GM23338 (cell line): ENCODE measurements at regions not wholly inside any gene's neighbourhood (a gene's known extent, or its start where the extent isn't known, plus 50 kb on each side); places are given as distances from the start of the nearest gene placed in this dataset.

Experiments used
- ATAC-seq: fragments of 200-7000 bp; cut with Tn5 transposase; 3 replicates; pipeline ENCODE4 v1.9.1; 2020
- DNase-seq: peaks from one replicate; pipeline ENCODE4 v3.0.0-alpha.2; 2015; ENCODE audit warnings: low spot score
- H2AFZ ChIP-seq: fragments of 200-600 bp; sonication (generic); 2 replicates; pipeline ENCODE4 v1.8.0; 2016; ENCODE audit warnings: antibody characterized with exemption, mild to moderate bottlenecking, moderate library complexity
- H3F3A ChIP-seq: fragments of 200-600 bp; sonication (generic); replicated peaks from 2 replicates; pipeline ENCODE4 v1.8.0; 2017; ENCODE audit warnings: antibody characterized with exemption, mixed run types, low read depth
- H3K27ac ChIP-seq: fragments of 200-600 bp; sonication (generic); 2 replicates; pipeline ENCODE4 v1.6.1; 2016; ENCODE audit warnings: low read depth
- H3K27me3 ChIP-seq: fragments of 200-600 bp; sonication (generic); 2 replicates; pipeline ENCODE4 v1.8.0; 2016; ENCODE audit warnings: mild to moderate bottlenecking, mixed run types, moderate library complexity; ENCODE audit not compliant: insufficient read depth
- H3K36me3 ChIP-seq: fragments of 200-600 bp; sonication (generic); 2 replicates; pipeline ENCODE4 v1.8.0; 2016; ENCODE audit warnings: mild to moderate bottlenecking; ENCODE audit not compliant: insufficient read depth
- H3K4me1 ChIP-seq: fragments of 200-600 bp; sonication (generic); 2 replicates; pipeline ENCODE4 v1.8.0; 2016; ENCODE audit warnings: mild to moderate bottlenecking, moderate library complexity; ENCODE audit not compliant: insufficient read depth
- H3K4me2 ChIP-seq: fragments of 200-600 bp; sonication (generic); 2 replicates; pipeline ENCODE4 v1.7.1; 2017; ENCODE audit warnings: mixed run types
- H3K4me3 ChIP-seq: fragments of 200-600 bp; sonication (generic); 2 replicates; pipeline ENCODE4 v1.6.1; 2016; ENCODE audit warnings: mixed run types
- H3K79me2 ChIP-seq: fragments of 200-600 bp; sonication (generic); replicated peaks from 2 replicates; pipeline ENCODE4 v1.8.0; 2017; ENCODE audit warnings: mild to moderate bottlenecking; ENCODE audit not compliant: insufficient read depth
- H3K9me2 ChIP-seq: fragments of 200-600 bp; sonication (generic); 2 replicates; pipeline ENCODE4 v1.8.0; 2017; ENCODE audit not compliant: insufficient read depth
- H4K20me1 ChIP-seq: fragments of 200-600 bp; sonication (generic); replicated peaks from 2 replicates; pipeline ENCODE4 v1.8.0; 2017; ENCODE audit warnings: mild to moderate bottlenecking; ENCODE audit not compliant: insufficient read depth
- H3K27ac Mint-ChIP-seq: 2 replicates; pipeline ENCODE4 v1.8.0; 2020; ENCODE audit warnings: inconsistent platforms, mild to moderate bottlenecking, moderate library complexity, mixed read lengths
- H3K27me3 Mint-ChIP-seq: 3 replicates; pipeline ENCODE4 v1.8.0; 2022; ENCODE audit warnings: low read depth, mild to moderate bottlenecking, moderate library complexity, mixed read lengths, inconsistent platforms; ENCODE audit not compliant: insufficient read depth, poor library complexity
- H3K36me3 Mint-ChIP-seq: 3 replicates; pipeline ENCODE4 v1.8.0; 2021; ENCODE audit warnings: low read depth, mild to moderate bottlenecking, inconsistent platforms, moderate library complexity, mixed read lengths
- H3K4me1 Mint-ChIP-seq: 3 replicates; pipeline ENCODE4 v1.8.0; 2020; ENCODE audit warnings: mild to moderate bottlenecking, inconsistent platforms, mixed read lengths
- H3K4me3 Mint-ChIP-seq: 3 replicates; pipeline ENCODE4 v1.8.0; 2021; ENCODE audit warnings: moderate library complexity, mild to moderate bottlenecking, inconsistent platforms, mixed read lengths
- H3K9me3 Mint-ChIP-seq: 3 replicates; pipeline ENCODE4 v1.8.0; 2020; ENCODE audit warnings: moderate library complexity, mild to moderate bottlenecking, inconsistent platforms, mixed read lengths
- EZH2phosphoT487 ChIP-seq: fragments of 200-600 bp; sonication (generic); IDR thresholded peaks from one replicate; pipeline ENCODE4 v1.8.1; 2018; ENCODE audit warnings: antibody characterized with exemption; ENCODE audit not compliant: unreplicated experiment
- NANOG ChIP-seq: IDR thresholded peaks from 2 replicates; pipeline ENCODE4 v1.6.1; 2016; ENCODE audit warnings: antibody characterized with exemption, borderline replicate concordance
- POLR2AphosphoS5 ChIP-seq: IDR thresholded peaks from 2 replicates; pipeline ENCODE4 v1.6.1; 2016; ENCODE audit warnings: antibody characterized with exemption, low read depth
- STAT1 ChIP-seq: IDR thresholded peaks from one replicate; pipeline ENCODE4 v1.6.1; 2016; ENCODE audit warnings: antibody characterized with exemption; ENCODE audit not compliant: unreplicated experiment
- ZNF331 ChIP-seq: fragments of 250-450 bp; sonication (Bioruptor Pico); IDR thresholded peaks from 2 replicates; pipeline ENCODE4 v1.5.0; 2020; ENCODE audit warnings: low read depth, mild to moderate bottlenecking, moderate library complexity
- TF ChIP-seq, protein P1 (sequence below), 2 experiments: fragments of 200-600 bp in 1 of 2; sonication (generic) in 1 of 2; conservative IDR thresholded peaks; 2 replicates each; pipeline versions ENCODE4 v1.5.1 to v1.6.1; 2016 to 2017; ENCODE audit warnings: antibody characterized with exemption in 2 of 2, low read depth in 2 of 2, mild to moderate bottlenecking in 2 of 2, moderate library complexity in 1 of 2

DNA sequence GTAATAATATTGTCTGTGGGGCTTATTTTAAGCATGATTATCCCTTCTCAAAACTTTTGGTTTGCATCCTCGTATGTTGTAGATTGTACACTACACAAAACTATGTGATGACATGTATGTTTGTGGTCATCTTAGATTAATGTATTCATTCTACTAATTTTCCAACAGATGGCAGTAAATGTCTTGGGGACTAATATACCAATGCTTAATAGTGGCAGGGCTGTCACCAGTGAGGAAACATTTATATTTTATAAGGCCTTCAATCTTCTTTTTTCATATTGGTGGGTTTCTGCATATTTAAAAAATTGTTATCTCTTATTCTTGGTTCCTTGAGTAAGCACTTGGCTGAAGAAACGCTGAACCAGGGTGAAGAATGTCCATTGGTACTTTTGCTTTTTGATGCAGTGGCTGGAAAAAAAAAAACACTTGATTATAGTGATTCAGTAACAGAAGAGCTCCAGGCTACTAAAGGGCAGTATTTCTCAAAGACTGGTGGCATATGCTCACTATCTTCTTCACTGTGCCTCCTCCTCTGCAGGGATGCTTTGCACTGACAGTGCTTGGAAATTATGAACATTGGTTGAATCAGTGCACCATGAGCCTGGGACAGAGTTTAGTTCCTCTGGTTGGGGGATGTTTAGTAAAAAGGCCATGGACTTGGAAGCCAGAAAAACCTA is 530.3 kb downstream of the RASEF start:
- no peak overlapping the region for H3K4me3 Mint-ChIP-seq
- H2AFZ ChIP-seq = no peak overlapping the region
- H3F3A ChIP-seq = no peaks in the 10 kb centered on the region
- no peaks in the 10 kb centered on the region for H3K4me1 ChIP-seq
- H3K27ac ChIP-seq = no peak overlapping the region
- no peaks in the 10 kb centered on the region for H3K9me2 ChIP-seq
- H4K20me1 ChIP-seq = no peaks in the 10 kb centered on the region
- no peak overlapping the region for H3K4me3 ChIP-seq
- H3K4me2 ChIP-seq = no peak overlapping the region
- no peaks in the 10 kb centered on the region for H3K27me3 ChIP-seq
- TF ChIP-seq ZNF331 (CRISPR knock-in tag) (no peak), POLR2AphosphoS5 (no peak), EZH2phosphoT487 (no peak), STAT1 (no peak), NANOG (no peak)
- TF ChIP-seq, protein P1, sequence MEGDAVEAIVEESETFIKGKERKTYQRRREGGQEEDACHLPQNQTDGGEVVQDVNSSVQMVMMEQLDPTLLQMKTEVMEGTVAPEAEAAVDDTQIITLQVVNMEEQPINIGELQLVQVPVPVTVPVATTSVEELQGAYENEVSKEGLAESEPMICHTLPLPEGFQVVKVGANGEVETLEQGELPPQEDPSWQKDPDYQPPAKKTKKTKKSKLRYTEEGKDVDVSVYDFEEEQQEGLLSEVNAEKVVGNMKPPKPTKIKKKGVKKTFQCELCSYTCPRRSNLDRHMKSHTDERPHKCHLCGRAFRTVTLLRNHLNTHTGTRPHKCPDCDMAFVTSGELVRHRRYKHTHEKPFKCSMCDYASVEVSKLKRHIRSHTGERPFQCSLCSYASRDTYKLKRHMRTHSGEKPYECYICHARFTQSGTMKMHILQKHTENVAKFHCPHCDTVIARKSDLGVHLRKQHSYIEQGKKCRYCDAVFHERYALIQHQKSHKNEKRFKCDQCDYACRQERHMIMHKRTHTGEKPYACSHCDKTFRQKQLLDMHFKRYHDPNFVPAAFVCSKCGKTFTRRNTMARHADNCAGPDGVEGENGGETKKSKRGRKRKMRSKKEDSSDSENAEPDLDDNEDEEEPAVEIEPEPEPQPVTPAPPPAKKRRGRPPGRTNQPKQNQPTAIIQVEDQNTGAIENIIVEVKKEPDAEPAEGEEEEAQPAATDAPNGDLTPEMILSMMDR (conservative IDR thresholded peaks at IDR 0.05; ENCODE audit: low read depth in 2 of 2) = peak; percentile 41; a peak in 2 of 4 replicates
- DNase-seq = no peak
- H3K4me1 Mint-ChIP-seq = no peaks in the 10 kb centered on the region
- no peak for ATAC-seq
- H3K27me3 Mint-ChIP-seq = no peaks in the 10 kb centered on the region
- H3K79me2 ChIP-seq = no peaks in the 10 kb centered on the region
- no peaks in the 10 kb centered on the region for H3K36me3 ChIP-seq
- peaks cover 5% of the 10 kb centered on the region; the same call in 1 of the 3 replicates for H3K36me3 Mint-ChIP-seq
- H3K27ac Mint-ChIP-seq = no peak overlapping the region
- peaks cover 9% of the 10 kb centered on the region for H3K9me3 Mint-ChIP-seq

DNA sequence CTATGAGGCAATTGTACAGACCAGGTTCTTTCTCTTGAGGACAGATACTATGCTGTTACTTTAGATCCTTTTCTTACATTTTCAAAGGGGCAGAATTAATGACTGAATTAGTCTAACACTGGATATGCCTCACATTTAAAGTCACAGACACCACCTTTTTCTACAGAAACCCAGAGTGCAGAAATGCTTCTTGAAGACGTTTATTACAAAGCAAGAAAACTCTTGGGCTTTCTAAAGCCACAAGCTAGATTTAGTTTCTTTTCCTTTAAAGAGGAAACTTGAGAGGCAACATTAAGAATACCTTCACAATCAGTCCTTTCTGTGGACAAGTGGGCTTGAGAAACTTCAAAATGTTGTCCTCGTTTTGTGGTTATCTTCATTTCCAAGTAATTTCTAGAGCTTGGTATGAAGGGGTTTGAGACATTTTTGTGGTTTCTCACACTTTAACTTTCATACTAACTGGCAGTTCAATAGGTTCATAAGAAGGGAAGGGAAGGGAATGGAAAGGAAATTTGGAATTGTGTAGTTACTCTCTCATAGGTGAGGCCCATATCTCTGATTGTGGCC is 527.4 kb downstream of the RASEF start:
- no peaks in the 10 kb centered on the region for H3K4me1 Mint-ChIP-seq
- H3K4me3 ChIP-seq = no peak overlapping the region
- no peak overlapping the region for H3K27ac ChIP-seq
- H3K4me2 ChIP-seq = no peak overlapping the region
- H3K9me3 Mint-ChIP-seq = no peaks in the 10 kb centered on the region
- no peaks in the 10 kb centered on the region for H3K27me3 ChIP-seq
- H3K27me3 Mint-ChIP-seq = no peaks in the 10 kb centered on the region
- no peak overlapping the region for H3K4me3 Mint-ChIP-seq
- DNase-seq = no peak
- ATAC-seq = no peak
- no peaks in the 10 kb centered on the region for H3K4me1 ChIP-seq
- H3F3A ChIP-seq = no peaks in the 10 kb centered on the region
- no peak overlapping the region for H3K27ac Mint-ChIP-seq
- no peaks in the 10 kb centered on the region for H3K79me2 ChIP-seq
- H3K36me3 ChIP-seq = no peaks in the 10 kb centered on the region
- no peaks in the 10 kb centered on the region for H3K36me3 Mint-ChIP-seq
- no peaks in the 10 kb centered on the region for H3K9me2 ChIP-seq
- TF ChIP-seq NANOG = no peak
- TF ChIP-seq, protein P1 (conservative IDR thresholded peaks at IDR 0.05; ENCODE audit: low read depth in 2 of 2) = no peak
- peak overlapping the region; percentile 49; the same call in 1 of the 2 replicates for H2AFZ ChIP-seq
- no peaks in the 10 kb centered on the region for H4K20me1 ChIP-seq
